SK-N-SH (cell line): ENCODE measurements at regions not wholly inside any gene's neighbourhood (a gene's known extent, or its start where the extent isn't known, plus 50 kb on each side); places are given as distances from the start of the nearest gene placed in this dataset.
A peak's percentile ranks its signal among the peaks of the same experiment; 100 is the strongest.

Source experiments
- CTCF ChIA-PET: fragments of 300-600, 350-600 bp; formaldehyde crosslinking; extraction: SDS; loops from one replicate; lab custom pipeline; 2021; lab: Yijun Ruan, JAX
- POLR2A ChIA-PET: fragments of 350-600 bp; sonication (Branson Sonifier 250); formaldehyde crosslinking; extraction: SDS; loops from one replicate; lab custom pipeline; 2020; ENCODE audit warnings: antibody characterized with exemption, inconsistent platforms; lab: Yijun Ruan, JAX
- DNase-seq: peaks from one replicate; pipeline ENCODE4 v3.0.0; 2012
- H2AFZ ChIP-seq: fragments of 200-600 bp; sonication (generic); 2 replicates; pipeline ENCODE4 v1.8.1; 2016; ENCODE audit warnings: antibody characterized with exemption, mild to moderate bottlenecking, low read depth
- H3F3A ChIP-seq: fragments of 200-600 bp; sonication (generic); replicated peaks from 2 replicates; pipeline ENCODE3; 2016; ENCODE audit warnings: antibody characterized with exemption, mild to moderate bottlenecking; ENCODE audit not compliant: insufficient read depth
- H3K27ac ChIP-seq, 2 experiments: fragments of 200-500 bp in 1 of 2; fragments of 200-600 bp in 1 of 2; sonication (Bioruptor generic) in 1 of 2; sonication (generic), shearing (Covaris generic) in 1 of 2; 2 replicates each; pipeline versions ENCODE4 v1.5.1 to v1.6.1; 2014 to 2016; ENCODE audit warnings: low read depth in 2 of 2, inconsistent platforms in 1 of 2, low read length in 1 of 2, mild to moderate bottlenecking in 1 of 2, mixed read lengths in 1 of 2
- H3K27me3 ChIP-seq: fragments of 200-600 bp; sonication (generic), shearing (Covaris generic); 2 replicates; pipeline ENCODE4 v1.6.1; 2016; ENCODE audit warnings: mixed run types; ENCODE audit not compliant: insufficient read depth
- H3K36me3 ChIP-seq, 2 experiments: fragments of 200-500 bp in 1 of 2; fragments of 200-600 bp in 1 of 2; sonication (Bioruptor generic) in 1 of 2; sonication (generic) in 1 of 2; replicated peaks in 1 of 2; 2 replicates each; pipeline versions ENCODE3 to v1.5.1; 2014 to 2016; ENCODE audit warnings: low read length in 1 of 2, mild to moderate bottlenecking in 1 of 2; ENCODE audit not compliant: insufficient read depth in 2 of 2, control insufficient read depth in 1 of 2
- H3K4me1 ChIP-seq, 2 experiments: fragments of 200-500 bp in 1 of 2; fragments of 200-600 bp in 1 of 2; sonication (Bioruptor generic) in 1 of 2; sonication (generic), shearing (Covaris generic) in 1 of 2; 2 replicates each; pipeline versions ENCODE4 v1.5.1 to v1.6.1; 2014 to 2016; ENCODE audit warnings: low read depth in 1 of 2, low read length in 1 of 2, mixed run types in 1 of 2; ENCODE audit not compliant: insufficient read depth in 2 of 2, control insufficient read depth in 1 of 2
- H3K4me2 ChIP-seq: fragments of 200-600 bp; sonication (generic), shearing (Covaris generic); 2 replicates; pipeline ENCODE4 v1.6.1; 2017; ENCODE audit warnings: mixed run types
- H3K4me3 ChIP-seq, 2 experiments: fragments of 200-500 bp in 1 of 2; fragments of 200-600 bp in 1 of 2; sonication (Bioruptor generic) in 1 of 2; sonication (generic), shearing (Covaris generic) in 1 of 2; 2 replicates each; pipeline versions ENCODE4 v1.5.1 to v1.8.1; 2014 to 2016; ENCODE audit warnings: low read depth in 2 of 2, inconsistent platforms in 1 of 2, low read length in 1 of 2, mild to moderate bottlenecking in 1 of 2, mixed read lengths in 1 of 2, moderate library complexity in 1 of 2
- H3K79me2 ChIP-seq: fragments of 200-600 bp; sonication (generic); 2 replicates; pipeline ENCODE4 v1.8.1; 2017; ENCODE audit warnings: mild to moderate bottlenecking; ENCODE audit not compliant: insufficient read depth
- H3K9ac ChIP-seq: fragments of 200-600 bp; sonication (generic); 2 replicates; pipeline ENCODE4 v1.6.1; 2017; ENCODE audit warnings: mixed run types
- H3K9me2 ChIP-seq: fragments of 200-600 bp; sonication (generic); 2 replicates; pipeline ENCODE4 v1.6.1; 2017; ENCODE audit warnings: mixed run types
- H3K9me3 ChIP-seq: fragments of 200-600 bp; sonication (generic); 2 replicates; pipeline ENCODE4 v1.6.1; 2017; ENCODE audit warnings: mixed run types, mild to moderate bottlenecking, moderate library complexity
- H4K20me1 ChIP-seq: fragments of 200-600 bp; sonication (generic); 2 replicates; pipeline ENCODE4 v1.6.1; 2017; ENCODE audit warnings: mild to moderate bottlenecking, mixed run types; ENCODE audit not compliant: insufficient read depth
- ELF1 ChIP-seq: IDR thresholded peaks from 2 replicates; pipeline ENCODE4 v1.4.0; 2012
- EZH2phosphoT487 ChIP-seq: fragments of 200-600 bp; sonication (generic); IDR thresholded peaks from 2 replicates; pipeline ENCODE4 v1.6.1; 2017; ENCODE audit warnings: low read depth, mixed run types, mild to moderate bottlenecking, antibody characterized with exemption, moderate library complexity, borderline replicate concordance
- FOXJ3 ChIP-seq: sonication (generic); formaldehyde crosslinking; IDR thresholded peaks from 2 replicates; pipeline ENCODE4 v1.5.1; 2020; ENCODE audit warnings: mild to moderate bottlenecking, missing genetic modification reagents
- GABPA ChIP-seq: IDR thresholded peaks from 2 replicates; pipeline ENCODE4 v1.4.0; 2012; ENCODE audit warnings: low read depth, mild to moderate bottlenecking
- JUND ChIP-seq: IDR thresholded peaks from 2 replicates; pipeline ENCODE4 v1.4.0; 2012
- MEF2A ChIP-seq: IDR thresholded peaks from 2 replicates; pipeline ENCODE4 v1.4.0; 2012; ENCODE audit warnings: low read depth, borderline replicate concordance
- NFIC ChIP-seq: IDR thresholded peaks from 2 replicates; pipeline ENCODE4 v1.4.0; 2012; ENCODE audit warnings: borderline replicate concordance
- POLR2AphosphoS5 ChIP-seq: IDR thresholded peaks from 2 replicates; pipeline ENCODE4 v1.6.1; 2012; ENCODE audit warnings: low read depth, low read length
- RCOR1 ChIP-seq: fragments of 150-350 bp; IDR thresholded peaks from 2 replicates; pipeline ENCODE4 v1.6.1; 2017; ENCODE audit warnings: antibody characterized with exemption, low read length
- RFX5 ChIP-seq: IDR thresholded peaks from 2 replicates; pipeline ENCODE4 v1.6.1; 2012; ENCODE audit warnings: mild to moderate bottlenecking, improper control_type of control experiment, low read length
- RXRA ChIP-seq: IDR thresholded peaks from 2 replicates; pipeline ENCODE4 v1.4.0; 2012; ENCODE audit warnings: low read depth, mild to moderate bottlenecking, borderline replicate concordance
- TAF1 ChIP-seq: IDR thresholded peaks from 2 replicates; pipeline ENCODE4 v1.6.1; 2012; ENCODE audit warnings: low read depth, mild to moderate bottlenecking, low read length, moderate library complexity, borderline replicate concordance
- TCF12 ChIP-seq: IDR thresholded peaks from 2 replicates; pipeline ENCODE4 v1.4.0; 2012
- WGBS: methylation state at CpG from one replicate; pipeline ENCODE4 v1.1.6; 2017; ENCODE audit warnings: low lambda C conversion rate; 5-methylcytosine and 5-hydroxymethylcytosine counted together
- TF ChIP-seq, protein P1 (sequence below): fragments of 150-350 bp; IDR thresholded peaks from 2 replicates; pipeline ENCODE4 v1.6.1; 2017; ENCODE audit warnings: antibody characterized with exemption, low read length, low read depth, borderline replicate concordance
- TF ChIP-seq, protein P2 (sequence below): IDR thresholded peaks from 2 replicates; pipeline ENCODE4 v1.6.1; 2012; ENCODE audit warnings: mild to moderate bottlenecking, low read depth, low read length, moderate library complexity
- TF ChIP-seq, protein P3 (sequence below): IDR thresholded peaks from 2 replicates; pipeline ENCODE4 v1.4.0; 2012; ENCODE audit warnings: low read depth
- TF ChIP-seq, protein P4 (sequence below): fragments of 150-350 bp; IDR thresholded peaks from 2 replicates; pipeline ENCODE4 v1.6.1; 2016; ENCODE audit warnings: mild to moderate bottlenecking, low read depth, low read length

DNA sequence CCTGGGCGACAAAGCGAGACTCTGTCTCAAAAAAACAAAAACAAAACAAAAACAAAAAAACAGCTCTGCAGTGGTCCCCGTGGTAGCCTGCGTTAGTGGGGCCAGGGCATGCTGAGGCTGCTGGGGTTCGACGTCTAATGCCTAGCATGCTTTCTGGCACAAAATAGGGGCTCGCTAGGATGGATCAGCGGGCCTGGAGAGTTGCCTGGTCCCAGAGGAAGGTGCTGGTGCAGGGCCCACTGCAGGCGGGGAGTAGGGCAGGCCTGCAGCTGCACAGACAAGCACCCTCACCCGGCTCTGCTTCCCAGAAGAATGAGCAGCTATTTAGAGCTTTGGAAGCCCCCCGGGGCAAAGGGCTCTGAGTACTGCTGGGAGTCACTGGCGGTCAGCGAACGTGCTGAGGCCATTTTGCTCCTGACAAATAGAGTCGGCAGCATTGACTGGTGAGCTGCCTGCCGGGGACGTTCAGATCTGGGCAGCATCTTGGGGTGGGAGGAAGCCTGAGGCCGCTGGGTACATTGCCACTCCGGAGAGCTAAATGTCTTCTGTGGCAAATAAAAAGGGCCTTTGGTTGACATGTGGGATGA lies 126.7 kb downstream of the OLFM1 start (continued):
- TF ChIP-seq EZH2phosphoT487 = no peak
- no peak for TF ChIP-seq RCOR1
- TF ChIP-seq, all 33 proteins: peak for 0

DNA sequence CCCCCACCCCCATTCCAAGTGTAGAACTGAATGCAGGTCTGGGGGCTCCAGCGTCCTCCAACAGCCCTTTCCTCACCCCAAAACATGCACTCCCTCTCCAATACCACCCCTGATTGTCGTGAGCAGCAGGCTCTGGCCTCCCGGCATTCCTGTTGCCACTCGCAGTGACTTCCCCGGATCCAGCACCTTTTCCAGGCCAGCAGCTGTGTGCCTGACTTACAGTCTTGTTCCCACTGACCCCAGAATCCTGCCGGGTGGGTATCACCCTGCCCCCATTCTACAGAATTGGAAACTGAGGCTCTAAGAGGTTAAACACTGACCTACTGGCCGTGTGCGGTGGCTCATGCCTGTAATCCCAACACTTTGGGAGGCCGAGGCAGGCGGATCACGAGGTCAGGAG lies 127.2 kb downstream of the OLFM1 start:
- no peaks in the 10 kb centered on the region for H4K20me1 ChIP-seq
- POLR2A ChIA-PET = no interaction called here
- H3K4me2 ChIP-seq = no peak overlapping the region
- 66% methylated on average over 10 of the region's 11 CpGs for WGBS
- no peak overlapping the region for H2AFZ ChIP-seq
- no peaks in the 10 kb centered on the region for H3K79me2 ChIP-seq
- H3K27ac ChIP-seq = no peak overlapping the region
- no peaks in the 10 kb centered on the region for H3K27me3 ChIP-seq
- H3K9ac ChIP-seq = no peak overlapping the region
- CTCF ChIA-PET = interaction anchor here (0.7 to 4.9 kb wide), 2 partner anchors 10 to 198 kb away, joined by 3 to 17 read pairs; no protein-coding TSS in a partner anchor
- DNase-seq = no peak
- H3K9me2 ChIP-seq = no peaks in the 10 kb centered on the region
- H3K36me3 ChIP-seq = no peaks in the 10 kb centered on the region
- peaks cover 0 to 45% of the 10 kb centered on the region in 2 experiments; a peak in 2 of 4 replicates for H3K4me1 ChIP-seq
- no peaks in the 10 kb centered on the region for H3F3A ChIP-seq
- no peaks in the 10 kb centered on the region for H3K9me3 ChIP-seq
- TF ChIP-seq GABPA (no peak), TCF12 (no peak), RFX5 (no peak), FOXJ3 (CRISPR knock-in tag) (no peak), ELF1 (no peak), NFIC (no peak)
- TF ChIP-seq, protein P1, sequence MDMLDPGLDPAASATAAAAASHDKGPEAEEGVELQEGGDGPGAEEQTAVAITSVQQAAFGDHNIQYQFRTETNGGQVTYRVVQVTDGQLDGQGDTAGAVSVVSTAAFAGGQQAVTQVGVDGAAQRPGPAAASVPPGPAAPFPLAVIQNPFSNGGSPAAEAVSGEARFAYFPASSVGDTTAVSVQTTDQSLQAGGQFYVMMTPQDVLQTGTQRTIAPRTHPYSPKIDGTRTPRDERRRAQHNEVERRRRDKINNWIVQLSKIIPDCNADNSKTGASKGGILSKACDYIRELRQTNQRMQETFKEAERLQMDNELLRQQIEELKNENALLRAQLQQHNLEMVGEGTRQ = no peak
- no peak overlapping the region for H3K4me3 ChIP-seq

DNA sequence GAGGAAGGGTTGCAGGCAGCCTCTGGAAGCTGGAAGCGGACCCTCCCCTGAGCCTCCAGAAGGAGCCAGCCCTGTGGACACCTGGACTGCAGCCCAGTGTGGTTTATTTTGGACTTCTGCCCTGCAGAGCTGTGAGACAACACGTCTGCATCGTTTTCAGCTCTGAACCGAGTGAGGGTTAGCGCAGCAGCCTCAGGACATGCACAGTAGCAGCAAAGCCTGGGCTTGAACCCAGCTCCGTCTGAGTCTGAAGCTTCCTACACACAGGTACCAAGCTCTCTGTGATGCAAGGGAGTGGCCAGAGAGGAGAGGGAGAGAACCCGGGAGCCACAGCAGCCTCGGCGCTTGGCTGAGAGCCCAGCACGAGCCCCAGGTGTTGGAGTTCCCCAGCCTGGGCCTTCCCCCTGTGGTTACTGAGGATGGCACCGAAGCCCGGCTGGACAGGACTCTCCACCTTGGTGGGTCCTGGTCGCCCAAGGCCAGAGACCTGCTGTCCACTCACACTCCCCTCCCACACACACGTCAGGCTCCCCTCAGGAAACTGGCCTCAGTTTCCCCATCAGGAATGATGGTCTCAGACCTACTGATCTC lies 128.2 kb downstream of the OLFM1 start:
- no peaks in the 10 kb centered on the region for H3F3A ChIP-seq
- no peaks in the 10 kb centered on the region for H3K9me2 ChIP-seq
- ChIA-PET POLR2A (no interaction called here), CTCF (interaction anchor here (2.6 kb wide), 1 partner anchor 129 kb away, joined by 9 read pairs; the partner anchor contains the start of gene OLFM1)
- H4K20me1 ChIP-seq = no peaks in the 10 kb centered on the region
- no peak overlapping the region for H3K4me2 ChIP-seq
- H3K27ac ChIP-seq = peak overlapping the region in 1 of 2 experiments; percentile 39; a peak in 1 of 4 replicates
- H3K4me3 ChIP-seq = no peak overlapping the region
- no peaks in the 10 kb centered on the region for H3K27me3 ChIP-seq
- peaks cover 0 to 45% of the 10 kb centered on the region in 2 experiments; a peak in 2 of 4 replicates for H3K4me1 ChIP-seq
- H3K9ac ChIP-seq = no peak overlapping the region
- DNase-seq = peak; percentile 52
- no peaks in the 10 kb centered on the region for H3K79me2 ChIP-seq
- 31% methylated on average over 7 of the region's 14 CpGs for WGBS
- no peak overlapping the region for H2AFZ ChIP-seq
- no peaks in the 10 kb centered on the region for H3K36me3 ChIP-seq
- no peaks in the 10 kb centered on the region for H3K9me3 ChIP-seq
- TF ChIP-seq POLR2AphosphoS5 (no peak), RCOR1 (no peak), GABPA (no peak), TAF1 (no peak), RFX5 (no peak), MEF2A (no peak), RXRA (no peak), JUND (no peak), TCF12 (no peak)
- TF ChIP-seq, protein P2, sequence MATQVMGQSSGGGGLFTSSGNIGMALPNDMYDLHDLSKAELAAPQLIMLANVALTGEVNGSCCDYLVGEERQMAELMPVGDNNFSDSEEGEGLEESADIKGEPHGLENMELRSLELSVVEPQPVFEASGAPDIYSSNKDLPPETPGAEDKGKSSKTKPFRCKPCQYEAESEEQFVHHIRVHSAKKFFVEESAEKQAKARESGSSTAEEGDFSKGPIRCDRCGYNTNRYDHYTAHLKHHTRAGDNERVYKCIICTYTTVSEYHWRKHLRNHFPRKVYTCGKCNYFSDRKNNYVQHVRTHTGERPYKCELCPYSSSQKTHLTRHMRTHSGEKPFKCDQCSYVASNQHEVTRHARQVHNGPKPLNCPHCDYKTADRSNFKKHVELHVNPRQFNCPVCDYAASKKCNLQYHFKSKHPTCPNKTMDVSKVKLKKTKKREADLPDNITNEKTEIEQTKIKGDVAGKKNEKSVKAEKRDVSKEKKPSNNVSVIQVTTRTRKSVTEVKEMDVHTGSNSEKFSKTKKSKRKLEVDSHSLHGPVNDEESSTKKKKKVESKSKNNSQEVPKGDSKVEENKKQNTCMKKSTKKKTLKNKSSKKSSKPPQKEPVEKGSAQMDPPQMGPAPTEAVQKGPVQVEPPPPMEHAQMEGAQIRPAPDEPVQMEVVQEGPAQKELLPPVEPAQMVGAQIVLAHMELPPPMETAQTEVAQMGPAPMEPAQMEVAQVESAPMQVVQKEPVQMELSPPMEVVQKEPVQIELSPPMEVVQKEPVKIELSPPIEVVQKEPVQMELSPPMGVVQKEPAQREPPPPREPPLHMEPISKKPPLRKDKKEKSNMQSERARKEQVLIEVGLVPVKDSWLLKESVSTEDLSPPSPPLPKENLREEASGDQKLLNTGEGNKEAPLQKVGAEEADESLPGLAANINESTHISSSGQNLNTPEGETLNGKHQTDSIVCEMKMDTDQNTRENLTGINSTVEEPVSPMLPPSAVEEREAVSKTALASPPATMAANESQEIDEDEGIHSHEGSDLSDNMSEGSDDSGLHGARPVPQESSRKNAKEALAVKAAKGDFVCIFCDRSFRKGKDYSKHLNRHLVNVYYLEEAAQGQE = no peak
- TF ChIP-seq, protein P3, sequence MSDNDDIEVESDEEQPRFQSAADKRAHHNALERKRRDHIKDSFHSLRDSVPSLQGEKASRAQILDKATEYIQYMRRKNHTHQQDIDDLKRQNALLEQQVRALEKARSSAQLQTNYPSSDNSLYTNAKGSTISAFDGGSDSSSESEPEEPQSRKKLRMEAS = no peak
- TF ChIP-seq, protein P4, sequence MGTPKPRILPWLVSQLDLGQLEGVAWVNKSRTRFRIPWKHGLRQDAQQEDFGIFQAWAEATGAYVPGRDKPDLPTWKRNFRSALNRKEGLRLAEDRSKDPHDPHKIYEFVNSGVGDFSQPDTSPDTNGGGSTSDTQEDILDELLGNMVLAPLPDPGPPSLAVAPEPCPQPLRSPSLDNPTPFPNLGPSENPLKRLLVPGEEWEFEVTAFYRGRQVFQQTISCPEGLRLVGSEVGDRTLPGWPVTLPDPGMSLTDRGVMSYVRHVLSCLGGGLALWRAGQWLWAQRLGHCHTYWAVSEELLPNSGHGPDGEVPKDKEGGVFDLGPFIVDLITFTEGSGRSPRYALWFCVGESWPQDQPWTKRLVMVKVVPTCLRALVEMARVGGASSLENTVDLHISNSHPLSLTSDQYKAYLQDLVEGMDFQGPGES = no peak
